Small intestine (tissue), 7 donors: ENCODE measurements at regions not wholly inside any gene's neighbourhood (a gene's known extent, or its start where the extent isn't known, plus 50 kb on each side); places are given as distances from the start of the nearest gene placed in this dataset.

Experiments used
- DNase-seq, 2 donors: peaks; one replicate each; pipeline versions ENCODE4 v3.0.0 to v3.0.0-alpha.2; 2013
- FAIRE-seq: peaks from 2 replicates; lab custom pipeline; 2012; peaks lifted over from hg19 to GRCh38; lab: Jason Lieb, UNC
- H3K27ac ChIP-seq, 3 donors: one replicate each; pipeline ENCODE4 v1.5.1; 2013; ENCODE audit warnings: low read length in 2 of 3, mild to moderate bottlenecking in 2 of 3, control low read depth in 1 of 3, inconsistent platforms in 1 of 3, low read depth in 1 of 3, moderate library complexity in 1 of 3
- H3K27me3 ChIP-seq, 3 donors: one replicate each; pipeline ENCODE4 v1.6.1; 2013; ENCODE audit warnings: low read length in 3 of 3, inconsistent platforms in 1 of 3; ENCODE audit not compliant: control insufficient read depth in 3 of 3, insufficient read depth in 3 of 3
- H3K36me3 ChIP-seq, 3 donors: one replicate each; pipeline ENCODE4 v1.6.1; 2013; ENCODE audit warnings: low read length in 3 of 3, inconsistent platforms in 1 of 3, low read depth in 1 of 3, mild to moderate bottlenecking in 1 of 3, moderate library complexity in 1 of 3; ENCODE audit not compliant: control insufficient read depth in 3 of 3, insufficient read depth in 2 of 3
- H3K4me1 ChIP-seq, 3 donors: one replicate each; pipeline ENCODE4 v1.6.1; 2013; ENCODE audit warnings: low read length in 2 of 3, inconsistent platforms in 1 of 3, low read depth in 1 of 3, mild to moderate bottlenecking in 1 of 3, moderate library complexity in 1 of 3; ENCODE audit not compliant: control insufficient read depth in 3 of 3, insufficient read depth in 2 of 3
- H3K4me3 ChIP-seq, 3 donors: one replicate each; pipeline ENCODE4 v1.5.1; 2013; ENCODE audit warnings: low read length in 3 of 3, control low read depth in 1 of 3, inconsistent platforms in 1 of 3, low read depth in 1 of 3, mild to moderate bottlenecking in 1 of 3, moderate library complexity in 1 of 3
- H3K9me3 ChIP-seq, 2 donors: one replicate each; pipeline ENCODE4 v1.6.1; 2013; ENCODE audit warnings: low read depth in 1 of 2, low read length in 1 of 2; ENCODE audit not compliant: control insufficient read depth in 2 of 2, insufficient read depth in 1 of 2
- WGBS, 3 donors: extraction: QIAGEN DNeasy Blood & Tissue Kit; methylation state at CpG; one replicate each; pipeline ENCODE4 v1.1.7; 2013; 5-methylcytosine and 5-hydroxymethylcytosine counted together
- donor health status: healthy with polysubstance abuse.
- donor health status: control.
- donor health status: control.
- donor health status: Bipolar disorder and iron deficiency.
- donor health status: healthy.

GRCh38 chr7:142604671-142605070 lies 144.6 kb upstream of the PRSS1 start:
- H3K4me1 ChIP-seq = no peaks in the 10 kb centered on the region
- 75 to 97% (median 82%) methylated on average over 3 of the region's 3 CpGs for WGBS, 3 donors
- no peak for FAIRE-seq
- DNase-seq = no peak
- no peaks in the 10 kb centered on the region for H3K9me3 ChIP-seq
- H3K4me3 ChIP-seq = no peak overlapping the region
- peaks cover 0 to 16% (median 0%) of the 10 kb centered on the region in 3 donors for H3K27me3 ChIP-seq
- H3K36me3 ChIP-seq = no peaks in the 10 kb centered on the region
- H3K27ac ChIP-seq = no peak overlapping the region

GRCh38 chr7:142603870-142604448 lies 145.3 kb upstream of the PRSS1 start:
- H3K4me3 ChIP-seq = no peak overlapping the region
- H3K27ac ChIP-seq = no peak overlapping the region
- no peaks in the 10 kb centered on the region for H3K9me3 ChIP-seq
- H3K4me1 ChIP-seq = no peaks in the 10 kb centered on the region
- no peaks in the 10 kb centered on the region for H3K36me3 ChIP-seq
- FAIRE-seq (no peak), DNase-seq (peak; percentile 56 to 62)
- H3K27me3 ChIP-seq = peaks cover 0 to 16% (median 0%) of the 10 kb centered on the region in 3 donors
- 18 to 20% (median 20%) methylated on average over 9 of the region's 9 CpGs for WGBS, 3 donors

GRCh38 chr7:142602756-142603155 lies 146.5 kb upstream of the PRSS1 start:
- Histone ChIP-seq H3K27ac (no peak overlapping the region), H3K4me3 (no peak overlapping the region), H3K4me1 (no peaks in the 10 kb centered on the region), H3K27me3 (peaks cover 0 to 16% (median 2%) of the 10 kb centered on the region in 3 donors), H3K9me3 (no peaks in the 10 kb centered on the region), H3K36me3 (no peaks in the 10 kb centered on the region)
- WGBS, 3 donors = 47 to 75% (median 74%) methylated on average over 8 of the region's 8 CpGs
- no peak for DNase-seq
- FAIRE-seq = no peak

GRCh38 chr7:142602183-142602582 lies 147.1 kb upstream of the PRSS1 start:
- peaks cover 0 to 16% (median 2%) of the 10 kb centered on the region in 3 donors for H3K27me3 ChIP-seq
- no peaks in the 10 kb centered on the region for H3K36me3 ChIP-seq
- 86 to 88% (median 88%) methylated on average over 9 of the region's 9 CpGs for WGBS, 3 donors
- DNase-seq = no peak
- H3K9me3 ChIP-seq = no peaks in the 10 kb centered on the region
- no peak overlapping the region for H3K4me3 ChIP-seq
- no peak overlapping the region for H3K27ac ChIP-seq
- H3K4me1 ChIP-seq = no peaks in the 10 kb centered on the region
- FAIRE-seq = no peak

- no peaks in the 10 kb centered on the region for H3K36me3 ChIP-seq
- no peaks in the 10 kb centered on the region for H3K9me3 ChIP-seq
- no peak overlapping the region for H3K27ac ChIP-seq
- peaks cover 0 to 11% (median 6%) of the 10 kb centered on the region in 3 donors for H3K27me3 ChIP-seq
- FAIRE-seq = no peak
- H3K4me3 ChIP-seq = no peak overlapping the region
- no peak for DNase-seq
- WGBS, 3 donors = 50 to 56% (median 55%) methylated on average over 6 of the region's 6 CpGs
- H3K4me1 ChIP-seq = no peaks in the 10 kb centered on the region
Observed at GRCh38 chr7:142598297-142598696, 151.0 kb upstream of the PRSS1 start.

- Histone ChIP-seq H3K27me3 (peaks cover 0 to 9% (median 7%) of the 10 kb centered on the region in 3 donors), H3K9me3 (no peaks in the 10 kb centered on the region), H3K4me1 (no peaks in the 10 kb centered on the region), H3K4me3 (no peak overlapping the region), H3K36me3 (no peaks in the 10 kb centered on the region), H3K27ac (no peak overlapping the region)
- WGBS, 3 donors = 83 to 95% (median 93%) methylated on average over 4 of the region's 4 CpGs
- FAIRE-seq (no peak), DNase-seq (no peak)
Observed at GRCh38 chr7:142597547-142597946, 151.7 kb upstream of the PRSS1 start.

GRCh38 chr7:142595816-142596516 lies 153.3 kb upstream of the PRSS1 start:
- WGBS, 3 donors = 60 to 84% (median 80%) methylated on average over 4 of the region's 4 CpGs
- H3K27ac ChIP-seq = no peak overlapping the region
- no peak for FAIRE-seq
- no peak for DNase-seq
- no peak overlapping the region for H3K4me3 ChIP-seq
- H3K27me3 ChIP-seq = peaks cover 0 to 7% (median 4%) of the 10 kb centered on the region in 3 donors
- H3K4me1 ChIP-seq = no peaks in the 10 kb centered on the region
- H3K36me3 ChIP-seq = no peaks in the 10 kb centered on the region
- H3K9me3 ChIP-seq = no peaks in the 10 kb centered on the region

GRCh38 chr7:142594078-142594477 lies 155.2 kb upstream of the PRSS1 start:
- FAIRE-seq = no peak
- Histone ChIP-seq H3K36me3 (no peaks in the 10 kb centered on the region), H3K4me1 (no peaks in the 10 kb centered on the region), H3K4me3 (no peak overlapping the region), H3K9me3 (no peaks in the 10 kb centered on the region), H3K27me3 (peaks cover 0 to 7% (median 4%) of the 10 kb centered on the region in 3 donors), H3K27ac (no peak overlapping the region)
- WGBS, 3 donors = 46 to 89% (median 79%) methylated on average over 1 of the region's 1 CpG
- no peak for DNase-seq
